Chondrocyte (in vitro differentiated cells): ENCODE measurements at regions not wholly inside any gene's neighbourhood (a gene's known extent, or its start where the extent isn't known, plus 50 kb on each side); places are given as distances from the start of the nearest gene placed in this dataset.

ENCODE experiments used
- DNase-seq: peaks from one replicate; pipeline ENCODE4 v3.0.0; 2021; ENCODE audit warnings: mixed read lengths, low spot score
- H3K27ac Mint-ChIP-seq: one replicate; pipeline ENCODE4 v1.8.0; 2021; ENCODE audit warnings: mild to moderate bottlenecking, moderate library complexity, mixed read lengths; ENCODE audit not compliant: unreplicated experiment
- H3K27me3 Mint-ChIP-seq: 2 replicates; pipeline ENCODE4 v1.8.0; 2021; ENCODE audit warnings: low read depth, mixed read lengths
- H3K36me3 Mint-ChIP-seq: 2 replicates; pipeline ENCODE4 v1.8.0; 2021; ENCODE audit warnings: low read depth, mixed read lengths
- H3K4me1 Mint-ChIP-seq: 2 replicates; pipeline ENCODE4 v1.8.0; 2021; ENCODE audit warnings: low read depth, mild to moderate bottlenecking, mixed read lengths
- H3K4me3 Mint-ChIP-seq: one replicate; pipeline ENCODE4 v1.8.0; 2021; ENCODE audit warnings: mild to moderate bottlenecking, moderate library complexity, mixed read lengths; ENCODE audit not compliant: unreplicated experiment
- H3K9me3 Mint-ChIP-seq: 2 replicates; pipeline ENCODE4 v1.8.0; 2021; ENCODE audit warnings: low read depth, mixed read lengths
- CTCF ChIP-seq: fragments of 200-600 bp; sonication (generic); IDR thresholded peaks from 2 replicates; pipeline ENCODE4 v1.5.0; 2021; ENCODE audit warnings: antibody characterized with exemption, mild to moderate bottlenecking, moderate library complexity

GRCh38 chr1:232178191-232178590 is 451.7 kb downstream of the SIPA1L2 start:
- no peak overlapping the region for H3K27ac Mint-ChIP-seq

GRCh38 chr1:232177438-232177837 is 452.5 kb downstream of the SIPA1L2 start:
- TF ChIP-seq CTCF, result no peak
- peaks cover 10% of the 10 kb centered on the region for H3K4me1 Mint-ChIP-seq
- no peak overlapping the region for H3K27ac Mint-ChIP-seq
- no peak overlapping the region for H3K4me3 Mint-ChIP-seq
- H3K9me3 Mint-ChIP-seq, result no peaks in the 10 kb centered on the region
- no peaks in the 10 kb centered on the region for H3K36me3 Mint-ChIP-seq
- peaks cover 2% of the 10 kb centered on the region for H3K27me3 Mint-ChIP-seq
- DNase-seq, result no peak

More at GRCh38 chr1:232178191-232178590, 451.7 kb downstream of the SIPA1L2 start:
- H3K9me3 Mint-ChIP-seq, result no peaks in the 10 kb centered on the region
- no peak for TF ChIP-seq CTCF
- H3K36me3 Mint-ChIP-seq, result no peaks in the 10 kb centered on the region
- H3K27me3 Mint-ChIP-seq, result peaks cover 2% of the 10 kb centered on the region
- no peak for DNase-seq
- H3K4me3 Mint-ChIP-seq, result no peak overlapping the region
- H3K4me1 Mint-ChIP-seq, result peaks cover 10% of the 10 kb centered on the region

GRCh38 chr1:232176222-232176621 is 453.7 kb downstream of the SIPA1L2 start:
- H3K4me1 Mint-ChIP-seq, result peaks cover 10% of the 10 kb centered on the region
- H3K36me3 Mint-ChIP-seq, result no peaks in the 10 kb centered on the region
- no peak overlapping the region for H3K27ac Mint-ChIP-seq
- H3K4me3 Mint-ChIP-seq, result no peak overlapping the region
- no peak for DNase-seq
- no peak for TF ChIP-seq CTCF
- H3K9me3 Mint-ChIP-seq, result no peaks in the 10 kb centered on the region
- no peaks in the 10 kb centered on the region for H3K27me3 Mint-ChIP-seq

- DNase-seq, result no peak
- H3K9me3 Mint-ChIP-seq, result no peaks in the 10 kb centered on the region
- H3K27ac Mint-ChIP-seq, result no peak overlapping the region
- no peak overlapping the region for H3K4me3 Mint-ChIP-seq
- no peaks in the 10 kb centered on the region for H3K36me3 Mint-ChIP-seq
- TF ChIP-seq CTCF, result no peak
- no peaks in the 10 kb centered on the region for H3K27me3 Mint-ChIP-seq
- no peaks in the 10 kb centered on the region for H3K4me1 Mint-ChIP-seq
Measured at GRCh38 chr1:232174306-232174705, 455.6 kb downstream of the SIPA1L2 start.

GRCh38 chr1:232172563-232172962 is 457.4 kb downstream of the SIPA1L2 start:
- no peaks in the 10 kb centered on the region for H3K36me3 Mint-ChIP-seq
- no peaks in the 10 kb centered on the region for H3K27me3 Mint-ChIP-seq
- no peak for DNase-seq
- H3K9me3 Mint-ChIP-seq, result no peaks in the 10 kb centered on the region
- no peak overlapping the region for H3K4me3 Mint-ChIP-seq
- H3K27ac Mint-ChIP-seq, result no peak overlapping the region
- no peaks in the 10 kb centered on the region for H3K4me1 Mint-ChIP-seq
- no peak for TF ChIP-seq CTCF
